PC-9 (cell line): ENCODE measurements at regions not wholly inside any gene's neighbourhood (a gene's known extent, or its start where the extent isn't known, plus 50 kb on each side); places are given as distances from the start of the nearest gene placed in this dataset.

Experiments used
- EZH2 ChIP-seq: fragments of 200-600 bp; sonication (generic); IDR thresholded peaks from 2 replicates; pipeline ENCODE4 v1.8.0; 2017; ENCODE audit warnings: antibody characterized with exemption, low read depth
- TF ChIP-seq, protein P1 (sequence below): fragments of 200-600 bp; sonication (generic); conservative IDR thresholded peaks from 2 replicates; pipeline ENCODE4 v1.6.1; 2017; ENCODE audit warnings: mixed run types, antibody characterized with exemption, mild to moderate bottlenecking, moderate library complexity

GRCh38 chr1:10940451-10940804, 72.0 kb upstream of the TARDBP start:
- TF ChIP-seq, protein P1, sequence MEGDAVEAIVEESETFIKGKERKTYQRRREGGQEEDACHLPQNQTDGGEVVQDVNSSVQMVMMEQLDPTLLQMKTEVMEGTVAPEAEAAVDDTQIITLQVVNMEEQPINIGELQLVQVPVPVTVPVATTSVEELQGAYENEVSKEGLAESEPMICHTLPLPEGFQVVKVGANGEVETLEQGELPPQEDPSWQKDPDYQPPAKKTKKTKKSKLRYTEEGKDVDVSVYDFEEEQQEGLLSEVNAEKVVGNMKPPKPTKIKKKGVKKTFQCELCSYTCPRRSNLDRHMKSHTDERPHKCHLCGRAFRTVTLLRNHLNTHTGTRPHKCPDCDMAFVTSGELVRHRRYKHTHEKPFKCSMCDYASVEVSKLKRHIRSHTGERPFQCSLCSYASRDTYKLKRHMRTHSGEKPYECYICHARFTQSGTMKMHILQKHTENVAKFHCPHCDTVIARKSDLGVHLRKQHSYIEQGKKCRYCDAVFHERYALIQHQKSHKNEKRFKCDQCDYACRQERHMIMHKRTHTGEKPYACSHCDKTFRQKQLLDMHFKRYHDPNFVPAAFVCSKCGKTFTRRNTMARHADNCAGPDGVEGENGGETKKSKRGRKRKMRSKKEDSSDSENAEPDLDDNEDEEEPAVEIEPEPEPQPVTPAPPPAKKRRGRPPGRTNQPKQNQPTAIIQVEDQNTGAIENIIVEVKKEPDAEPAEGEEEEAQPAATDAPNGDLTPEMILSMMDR, result no peak
- TF ChIP-seq EZH2, result no peak
